Fibroblast of pulmonary artery (primary cell): ENCODE measurements at regions not wholly inside any gene's neighbourhood (a gene's known extent, or its start where the extent isn't known, plus 50 kb on each side); places are given as distances from the start of the nearest gene placed in this dataset.
"Not testable (repeated sequence)": the region's sequence is repeated elsewhere in the genome, so short reads cannot be mapped to it uniquely, and the experiment has no call there.

Experiments used
- DNase-seq: peaks from one replicate; pipeline ENCODE4 v3.0.0-alpha.2; 2010; ENCODE audit warnings: low read depth
- H3K4me3 ChIP-seq: replicated peaks from 2 replicates; pipeline ENCODE4 v1.5.1; 2011; ENCODE audit warnings: low read depth, mild to moderate bottlenecking, control low read depth, low read length, moderate library complexity
- TF ChIP-seq, protein P1 (sequence below): IDR thresholded peaks from 2 replicates; pipeline ENCODE4 v1.5.1; 2011; ENCODE audit warnings: mild to moderate bottlenecking, control low read depth, low read length, inconsistent platforms; ENCODE audit errors: missing control alignments

DNA sequence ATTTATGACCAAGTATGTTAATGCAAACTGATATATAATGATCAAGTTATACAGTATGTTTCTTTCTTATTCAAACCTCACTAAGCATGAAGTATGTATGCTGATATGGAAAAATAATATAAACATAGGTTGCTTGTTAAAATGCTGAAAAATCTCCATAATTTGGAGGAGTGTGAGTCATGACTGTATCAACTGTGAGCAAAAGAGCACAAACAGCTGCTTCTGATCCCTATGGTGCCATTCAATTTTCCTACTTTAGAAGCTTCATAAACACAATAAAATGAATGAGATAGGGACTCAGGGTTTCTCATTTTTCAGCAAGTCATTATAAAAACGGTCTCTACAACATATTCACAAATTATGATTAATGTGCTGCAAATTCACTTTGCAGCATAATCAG, 129.9 kb upstream of the TFPI start:
- TF ChIP-seq, protein P1, sequence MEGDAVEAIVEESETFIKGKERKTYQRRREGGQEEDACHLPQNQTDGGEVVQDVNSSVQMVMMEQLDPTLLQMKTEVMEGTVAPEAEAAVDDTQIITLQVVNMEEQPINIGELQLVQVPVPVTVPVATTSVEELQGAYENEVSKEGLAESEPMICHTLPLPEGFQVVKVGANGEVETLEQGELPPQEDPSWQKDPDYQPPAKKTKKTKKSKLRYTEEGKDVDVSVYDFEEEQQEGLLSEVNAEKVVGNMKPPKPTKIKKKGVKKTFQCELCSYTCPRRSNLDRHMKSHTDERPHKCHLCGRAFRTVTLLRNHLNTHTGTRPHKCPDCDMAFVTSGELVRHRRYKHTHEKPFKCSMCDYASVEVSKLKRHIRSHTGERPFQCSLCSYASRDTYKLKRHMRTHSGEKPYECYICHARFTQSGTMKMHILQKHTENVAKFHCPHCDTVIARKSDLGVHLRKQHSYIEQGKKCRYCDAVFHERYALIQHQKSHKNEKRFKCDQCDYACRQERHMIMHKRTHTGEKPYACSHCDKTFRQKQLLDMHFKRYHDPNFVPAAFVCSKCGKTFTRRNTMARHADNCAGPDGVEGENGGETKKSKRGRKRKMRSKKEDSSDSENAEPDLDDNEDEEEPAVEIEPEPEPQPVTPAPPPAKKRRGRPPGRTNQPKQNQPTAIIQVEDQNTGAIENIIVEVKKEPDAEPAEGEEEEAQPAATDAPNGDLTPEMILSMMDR: no peak
- H3K4me3 ChIP-seq: no peak overlapping the region
- DNase-seq: no peak

DNA sequence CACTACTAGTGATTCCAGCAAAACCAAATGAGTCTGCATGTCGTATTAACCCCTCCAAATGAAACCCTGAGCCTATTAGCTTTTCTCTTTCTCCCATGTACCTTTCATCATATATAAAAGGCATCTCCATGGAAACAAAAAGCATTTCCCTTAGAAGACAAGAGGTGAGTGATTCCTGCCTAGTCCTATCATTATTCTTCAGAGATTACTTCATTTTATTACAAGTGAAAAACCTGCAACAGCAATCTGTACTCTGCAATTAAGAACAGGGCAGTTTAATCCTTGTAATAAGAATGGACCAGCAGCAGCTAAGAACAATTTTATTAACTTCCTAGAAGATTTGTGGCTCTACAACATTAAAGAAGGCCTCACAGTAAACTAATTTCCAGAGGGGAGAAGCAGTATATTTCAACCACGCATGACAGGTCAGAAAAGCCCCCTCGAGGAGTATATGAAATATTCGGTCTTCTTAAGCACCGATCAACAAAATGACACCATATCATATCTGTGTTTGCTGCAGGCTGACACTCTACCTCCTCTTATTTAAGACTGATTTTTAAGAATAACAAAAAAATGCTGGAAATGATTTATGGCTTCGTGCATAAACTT, 132.3 kb upstream of the TFPI start:
- TF ChIP-seq, protein P1: no peak

DNA sequence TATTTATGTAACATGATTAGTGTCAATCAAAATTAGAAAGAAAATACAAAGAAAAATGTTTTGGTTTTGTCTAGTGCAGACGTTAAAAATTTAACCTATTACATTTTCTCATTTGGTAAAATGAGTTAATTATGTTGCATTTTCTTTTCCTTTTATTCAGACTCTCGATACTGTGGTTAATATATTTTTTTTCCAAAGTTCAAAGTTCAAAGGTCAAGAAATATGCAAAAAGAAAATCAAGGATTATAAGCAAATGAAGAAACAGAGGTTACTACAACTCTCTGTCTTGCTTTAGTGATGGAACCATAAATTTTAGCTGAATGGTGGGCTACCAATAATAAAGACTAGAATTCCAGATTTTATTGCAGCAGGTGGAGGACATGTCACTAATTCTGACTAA, 133.3 kb upstream of the TFPI start:
- DNase-seq: no peak
- H3K4me3 ChIP-seq: no peak overlapping the region
- TF ChIP-seq, protein P1: no peak

More for the DNA sequence above, 132.3 kb upstream of the TFPI start:
- no peak for DNase-seq
- H3K4me3 ChIP-seq: no peak overlapping the region

DNA sequence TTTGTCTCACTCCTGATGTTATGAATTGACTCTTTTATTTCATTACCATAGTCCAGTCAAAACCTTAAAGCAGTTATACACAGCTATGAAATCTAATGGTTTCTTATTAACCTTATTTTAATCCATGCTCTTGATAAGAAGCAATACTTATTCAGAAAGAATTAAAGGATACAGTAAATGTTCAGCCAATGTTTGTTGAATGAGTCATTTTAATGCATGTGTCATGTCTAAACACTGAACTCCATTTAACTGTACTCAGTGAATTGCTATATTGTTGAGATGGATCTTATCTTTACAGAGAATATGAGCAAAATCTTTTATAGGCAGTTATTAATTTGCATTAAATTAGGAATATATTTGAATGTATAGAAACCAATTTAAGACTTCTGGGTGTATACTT, 135.1 kb upstream of the TFPI start:
- peak; percentile 21 for DNase-seq
- TF ChIP-seq, protein P1: no peak
- H3K4me3 ChIP-seq: no peak overlapping the region

DNA sequence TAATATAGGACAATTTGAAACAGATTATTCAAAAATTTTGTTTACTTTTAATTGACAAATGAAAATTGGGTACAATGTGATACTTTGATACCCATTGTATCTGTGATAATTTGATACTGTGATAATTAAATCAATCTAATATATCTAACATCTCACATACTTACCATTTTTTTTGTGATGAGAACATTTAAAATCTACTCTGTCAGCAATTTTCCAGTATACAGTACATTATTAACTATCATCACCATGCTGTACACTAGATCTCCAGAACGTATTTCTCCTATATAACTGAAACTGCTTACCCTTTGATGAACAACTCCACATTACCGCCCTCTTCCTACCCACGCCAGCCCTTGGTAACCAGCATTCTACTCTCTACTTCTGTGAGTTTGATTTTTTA, 139.7 kb upstream of the TFPI start:
- TF ChIP-seq, protein P1: no peak
- no peak overlapping the region for H3K4me3 ChIP-seq
- DNase-seq: no peak

DNA sequence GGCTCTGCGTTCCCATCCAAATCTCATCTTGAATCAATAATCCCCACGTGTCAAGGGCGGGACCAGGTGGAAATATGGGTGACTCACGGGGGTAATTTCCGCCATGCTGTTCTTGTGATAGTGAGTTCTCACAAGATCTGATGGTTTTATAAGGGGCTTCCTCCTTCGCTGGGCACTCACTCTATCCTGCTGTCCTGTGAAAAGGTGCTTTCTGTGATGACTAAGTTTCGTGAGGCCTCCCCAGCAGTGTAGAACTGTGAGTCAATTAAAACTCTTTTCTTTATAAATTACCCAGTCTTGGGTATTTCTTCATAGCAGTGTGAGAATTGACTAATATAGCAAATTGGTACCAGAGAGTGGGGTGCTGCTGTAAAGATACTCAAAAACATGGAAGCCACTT, 142.4 kb upstream of the TFPI start:
- not testable (repeated sequence) for H3K4me3 ChIP-seq, DNase-seq

DNA sequence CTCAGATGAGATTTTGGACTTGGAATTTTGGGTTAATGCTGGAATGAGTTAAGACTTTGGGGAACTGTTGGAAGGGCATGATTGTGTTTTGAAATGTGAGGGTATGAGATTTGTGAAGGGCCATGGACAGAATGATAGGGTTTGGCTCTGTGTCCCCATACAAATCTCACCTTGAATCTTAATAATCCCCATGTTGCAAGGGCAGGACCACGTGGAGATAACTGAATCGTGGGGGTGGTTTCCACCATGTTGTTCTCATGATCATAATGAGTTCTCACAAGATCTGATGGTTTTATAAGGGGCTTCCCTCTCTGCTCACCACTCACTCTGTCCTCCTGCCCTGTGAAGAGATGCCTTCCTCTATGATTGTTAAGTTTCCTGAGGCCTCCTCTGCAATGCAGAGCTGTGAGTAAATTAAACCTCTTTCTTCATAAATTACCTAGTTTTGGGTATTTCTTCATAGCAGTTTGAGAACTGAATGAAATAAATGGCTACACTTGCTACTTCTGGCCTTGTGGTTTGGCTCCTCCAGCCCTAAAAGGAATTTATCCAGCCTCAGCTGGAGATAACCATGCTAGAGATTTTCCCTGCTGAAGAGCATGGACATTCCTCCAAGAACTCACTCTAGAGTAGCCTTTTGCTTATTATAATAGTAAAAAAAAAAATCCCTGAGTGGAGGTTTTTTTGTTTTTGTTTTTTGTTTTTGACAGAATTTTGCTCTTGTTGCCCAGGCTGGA, 144.3 kb upstream of the TFPI start:
- no peak overlapping the region for H3K4me3 ChIP-seq
- TF ChIP-seq, protein P1: no peak
- peak; percentile 45 for DNase-seq
